Ectodermal cell (in vitro differentiated cells): ENCODE measurements at regions not wholly inside any gene's neighbourhood (a gene's known extent, or its start where the extent isn't known, plus 50 kb on each side); places are given as distances from the start of the nearest gene placed in this dataset.

Source experiments
- H3K27ac ChIP-seq: 2 replicates; pipeline ENCODE4 v1.7.0; 2013; ENCODE audit warnings: mild to moderate bottlenecking, low read depth, low read length; ENCODE audit not compliant: insufficient read depth, poor library complexity, severe bottlenecking
- H3K27me3 ChIP-seq: 2 replicates; pipeline ENCODE4 v1.7.0; 2013; ENCODE audit warnings: mild to moderate bottlenecking, low read length; ENCODE audit not compliant: insufficient read depth, control insufficient read depth, poor library complexity, severe bottlenecking
- H3K36me3 ChIP-seq: one replicate; pipeline ENCODE4 v1.7.0; 2013; ENCODE audit warnings: low read length; ENCODE audit not compliant: control insufficient read depth, insufficient read depth
- H3K4me1 ChIP-seq: one replicate; pipeline ENCODE4 v1.7.0; 2013; ENCODE audit warnings: low read length; ENCODE audit not compliant: control insufficient read depth, insufficient read depth
- H3K4me3 ChIP-seq: 2 replicates; pipeline ENCODE4 v1.7.0; 2013; ENCODE audit warnings: low read depth, low read length, control low read depth; ENCODE audit not compliant: insufficient read depth
- H3K9me3 ChIP-seq: 2 replicates; pipeline ENCODE4 v1.7.0; 2013; ENCODE audit warnings: mild to moderate bottlenecking, low read length, moderate library complexity; ENCODE audit not compliant: control insufficient read depth
- WGBS, 2 experiments: methylation state at CpG; one replicate each; pipeline ENCODE4 v1.1.7; 2013; ENCODE audit warnings: missing lambda C conversion rate in 2 of 2; 5-methylcytosine and 5-hydroxymethylcytosine counted together

DNA sequence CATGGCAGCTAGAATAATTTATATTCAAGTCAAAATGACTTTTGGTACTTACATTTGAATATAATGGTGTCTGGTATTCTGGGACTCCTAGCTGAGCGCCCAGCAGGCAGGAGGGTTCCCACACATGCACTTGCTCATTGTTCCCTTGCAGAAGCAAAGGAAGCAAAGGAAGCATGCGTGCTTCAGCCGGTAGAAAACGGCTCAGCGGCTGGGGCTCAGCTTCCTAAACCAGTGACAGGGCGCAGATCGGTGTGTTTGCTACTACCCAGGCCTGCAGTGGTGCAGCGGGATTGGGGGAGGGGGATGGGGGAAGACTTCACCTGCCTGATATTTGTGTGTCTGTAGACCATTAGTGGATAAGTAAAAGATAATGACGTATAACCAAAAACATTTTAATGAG is 978.3 kb upstream of the TENM3 start:
- Histone ChIP-seq H3K9me3 (no peaks in the 10 kb centered on the region), H3K36me3 (no peaks in the 10 kb centered on the region), H3K4me3 (no peak overlapping the region), H3K27me3 (no peaks in the 10 kb centered on the region), H3K27ac (peak overlapping the region; percentile 12), H3K4me1 (no peaks in the 10 kb centered on the region)
- 29 to 30% methylated on average over 9 of the region's 9 CpGs for WGBS, 2 experiments

GRCh38 chr4:181265370-181265769 is 977.8 kb upstream of the TENM3 start:
- no peaks in the 10 kb centered on the region for H3K9me3 ChIP-seq
- 83 to 92% methylated on average over 4 of the region's 4 CpGs for WGBS, 2 experiments
- no peaks in the 10 kb centered on the region for H3K36me3 ChIP-seq
- H3K27me3 ChIP-seq, result no peaks in the 10 kb centered on the region
- H3K4me3 ChIP-seq, result no peak overlapping the region
- no peak overlapping the region for H3K27ac ChIP-seq
- no peaks in the 10 kb centered on the region for H3K4me1 ChIP-seq

DNA sequence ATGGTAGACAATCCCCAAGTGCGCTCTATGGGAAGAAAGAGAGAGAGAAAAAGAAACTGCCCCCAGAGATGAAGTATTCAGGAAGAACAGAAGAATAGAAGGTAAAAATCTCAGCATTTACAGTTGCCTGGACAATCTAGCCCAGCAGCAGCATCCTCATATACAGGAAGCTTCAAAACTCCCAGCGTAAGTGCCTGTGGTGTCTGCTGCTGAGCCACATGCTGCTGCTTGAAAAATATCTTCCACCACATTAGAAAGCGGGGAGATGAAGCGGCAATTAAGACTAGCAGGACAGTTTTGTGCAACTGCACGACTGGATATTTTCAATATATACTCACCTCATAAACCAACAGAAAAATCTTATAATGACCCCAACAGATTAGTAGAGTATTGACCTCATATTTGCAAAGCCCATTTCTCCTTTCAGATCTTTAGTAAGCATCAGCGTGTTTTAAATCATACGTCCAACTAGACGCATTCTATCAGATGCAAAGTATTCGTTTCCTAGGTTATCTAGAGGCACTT is 972.0 kb upstream of the TENM3 start:
- Histone ChIP-seq H3K27ac (no peak overlapping the region), H3K9me3 (no peaks in the 10 kb centered on the region), H3K36me3 (no peaks in the 10 kb centered on the region), H3K4me1 (no peaks in the 10 kb centered on the region), H3K4me3 (no peak overlapping the region), H3K27me3 (no peaks in the 10 kb centered on the region)
- 83 to 84% methylated on average over 9 of the region's 9 CpGs for WGBS, 2 experiments

DNA sequence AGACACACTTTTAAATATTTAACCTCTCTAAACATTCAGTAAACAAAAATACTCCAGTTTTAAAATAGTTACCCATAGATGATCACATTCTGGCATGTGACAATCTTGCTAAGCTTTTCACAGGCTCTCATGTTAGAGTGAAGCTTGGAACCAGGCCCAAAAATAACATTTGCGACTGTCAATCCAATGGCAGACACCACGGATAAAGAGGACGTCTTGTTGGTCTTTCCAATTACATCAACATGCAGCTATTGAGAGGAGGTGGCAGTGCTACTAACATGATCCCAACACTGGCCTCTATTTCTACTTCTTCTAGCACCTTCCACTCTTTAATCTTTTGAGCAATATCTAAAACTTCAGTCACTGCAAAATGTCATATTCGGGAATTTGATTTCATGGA is 970.8 kb upstream of the TENM3 start:
- WGBS, 2 experiments, result 92 to 95% methylated on average over 4 of the region's 4 CpGs
- Histone ChIP-seq H3K27me3 (no peaks in the 10 kb centered on the region), H3K4me3 (no peak overlapping the region), H3K9me3 (no peaks in the 10 kb centered on the region), H3K4me1 (no peaks in the 10 kb centered on the region), H3K36me3 (no peaks in the 10 kb centered on the region), H3K27ac (no peak overlapping the region)

DNA sequence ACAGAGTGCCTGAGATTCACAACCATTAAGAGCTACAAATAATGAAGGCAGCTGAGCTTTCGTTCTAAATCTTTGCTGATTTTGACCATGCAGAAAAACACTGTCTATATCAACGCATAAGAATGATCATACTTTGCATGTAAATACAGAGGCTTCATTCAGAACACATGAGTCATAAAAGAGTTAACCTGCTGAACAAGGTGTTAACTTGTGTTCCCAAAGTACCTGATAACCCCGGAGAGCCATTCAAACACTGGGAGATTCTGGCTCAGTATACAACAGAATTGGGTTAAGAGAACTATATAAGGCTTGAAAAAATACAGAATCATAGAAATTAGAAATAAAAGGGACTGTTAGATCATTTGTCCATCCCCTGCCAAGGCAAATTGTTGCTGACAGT is 964.3 kb upstream of the TENM3 start:
- H3K4me3 ChIP-seq, result no peak overlapping the region
- no peak overlapping the region for H3K27ac ChIP-seq
- WGBS, 2 experiments, result 45 to 46% methylated on average over 3 of the region's 3 CpGs
- no peaks in the 10 kb centered on the region for H3K4me1 ChIP-seq
- no peaks in the 10 kb centered on the region for H3K9me3 ChIP-seq
- no peaks in the 10 kb centered on the region for H3K27me3 ChIP-seq
- no peaks in the 10 kb centered on the region for H3K36me3 ChIP-seq

DNA sequence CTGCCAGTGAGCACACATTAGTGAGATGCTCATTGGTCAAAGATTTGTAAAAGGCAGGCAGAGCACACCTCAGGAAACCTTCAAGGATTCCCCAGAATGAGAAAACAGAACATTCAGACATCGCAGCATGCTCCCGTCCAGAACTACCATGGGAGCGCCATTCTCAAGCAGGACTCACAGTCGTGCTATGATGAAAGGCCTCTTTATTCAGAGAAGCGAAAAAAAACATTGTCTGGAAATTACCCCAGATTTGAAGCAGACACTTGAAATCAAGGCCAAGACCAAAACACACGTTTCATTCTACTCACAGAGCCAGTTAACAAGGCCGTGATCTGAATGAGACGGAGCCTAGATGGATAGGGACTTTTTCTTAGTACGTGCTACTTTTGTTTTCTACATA is 961.8 kb upstream of the TENM3 start:
- WGBS, 2 experiments, result 91 to 98% methylated on average over 8 to 9 of the region's 9 CpGs

GRCh38 chr4:181289198-181289597 is 954.0 kb upstream of the TENM3 start:
- 79 to 86% methylated on average over 7 of the region's 7 CpGs for WGBS, 2 experiments
- Histone ChIP-seq H3K36me3 (no peaks in the 10 kb centered on the region), H3K4me1 (peaks cover 7% of the 10 kb centered on the region)

More for the DNA sequence above, 961.8 kb upstream of the TENM3 start:
- H3K4me1 ChIP-seq, result no peaks in the 10 kb centered on the region
- H3K27me3 ChIP-seq, result no peaks in the 10 kb centered on the region
- no peaks in the 10 kb centered on the region for H3K9me3 ChIP-seq
- H3K27ac ChIP-seq, result no peak overlapping the region
- no peak overlapping the region for H3K4me3 ChIP-seq
- no peaks in the 10 kb centered on the region for H3K36me3 ChIP-seq

DNA sequence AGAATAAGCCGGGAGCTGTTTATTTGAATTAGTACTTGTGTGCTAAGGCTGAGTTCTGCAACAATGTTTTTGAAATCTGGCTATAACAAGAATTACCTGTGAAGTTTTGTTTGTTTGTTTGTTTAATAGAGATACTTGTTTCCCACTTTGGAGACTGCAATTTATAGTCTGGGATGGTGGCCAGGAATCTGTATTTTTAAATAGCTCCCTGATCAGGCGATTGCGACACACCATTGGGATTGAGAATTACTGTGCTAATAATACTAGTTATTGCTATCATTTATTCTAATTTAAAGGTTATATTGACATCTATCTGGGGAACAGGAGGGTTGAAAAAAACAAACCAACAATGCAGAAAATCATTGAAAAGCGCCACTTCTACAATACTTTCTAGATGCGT is 951.6 kb upstream of the TENM3 start:
- Histone ChIP-seq H3K27me3 (no peaks in the 10 kb centered on the region), H3K4me1 (peaks cover 7% of the 10 kb centered on the region), H3K9me3 (no peaks in the 10 kb centered on the region), H3K4me3 (no peak overlapping the region), H3K36me3 (no peaks in the 10 kb centered on the region), H3K27ac (no peak overlapping the region)
- WGBS, 2 experiments, result 99 to 100% methylated on average over 3 to 5 of the region's 5 CpGs

More at GRCh38 chr4:181289198-181289597, 954.0 kb upstream of the TENM3 start:
- H3K4me3 ChIP-seq, result no peak overlapping the region
- no peaks in the 10 kb centered on the region for H3K27me3 ChIP-seq
- H3K27ac ChIP-seq, result no peak overlapping the region
- H3K9me3 ChIP-seq, result no peaks in the 10 kb centered on the region

DNA sequence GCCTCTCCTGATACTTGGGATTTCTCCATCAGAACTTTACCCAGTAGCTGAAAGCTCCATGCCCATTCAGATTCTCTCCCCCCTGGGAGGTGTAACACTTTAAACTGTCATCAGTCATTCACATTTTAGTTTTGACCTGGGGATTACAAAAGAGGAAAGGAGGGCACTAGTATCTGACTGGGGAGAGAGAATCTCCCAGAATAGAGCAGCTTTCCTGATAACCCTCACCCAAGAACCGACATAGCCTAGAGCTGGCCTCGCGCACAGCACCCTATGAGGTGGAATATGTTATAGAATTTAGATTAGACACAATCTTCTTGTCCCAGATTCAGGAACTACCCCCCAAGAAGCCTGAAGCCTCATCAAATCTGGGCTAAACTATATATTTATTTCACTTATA is 950.2 kb upstream of the TENM3 start:
- H3K4me1 ChIP-seq, result peaks cover 7% of the 10 kb centered on the region
- H3K27ac ChIP-seq, result no peak overlapping the region
- H3K9me3 ChIP-seq, result no peaks in the 10 kb centered on the region
- H3K4me3 ChIP-seq, result no peak overlapping the region
- WGBS, 2 experiments, result 62% methylated on average over 3 of the region's 3 CpGs; no CpG with 5 or more reads in 1 of the 2 experiments
- no peaks in the 10 kb centered on the region for H3K36me3 ChIP-seq
- H3K27me3 ChIP-seq, result no peaks in the 10 kb centered on the region

- H3K9me3 ChIP-seq, result no peaks in the 10 kb centered on the region
- no peak overlapping the region for H3K27ac ChIP-seq
- no peak overlapping the region for H3K4me3 ChIP-seq
- no peaks in the 10 kb centered on the region for H3K27me3 ChIP-seq
- H3K36me3 ChIP-seq, result no peaks in the 10 kb centered on the region
- WGBS, 2 experiments, result 52 to 57% methylated on average over 10 of the region's 10 CpGs
- peaks cover 7% of the 10 kb centered on the region for H3K4me1 ChIP-seq
These were observed 949.7 kb upstream of the TENM3 start for GRCh38 chr4:181293541-181293940.

DNA sequence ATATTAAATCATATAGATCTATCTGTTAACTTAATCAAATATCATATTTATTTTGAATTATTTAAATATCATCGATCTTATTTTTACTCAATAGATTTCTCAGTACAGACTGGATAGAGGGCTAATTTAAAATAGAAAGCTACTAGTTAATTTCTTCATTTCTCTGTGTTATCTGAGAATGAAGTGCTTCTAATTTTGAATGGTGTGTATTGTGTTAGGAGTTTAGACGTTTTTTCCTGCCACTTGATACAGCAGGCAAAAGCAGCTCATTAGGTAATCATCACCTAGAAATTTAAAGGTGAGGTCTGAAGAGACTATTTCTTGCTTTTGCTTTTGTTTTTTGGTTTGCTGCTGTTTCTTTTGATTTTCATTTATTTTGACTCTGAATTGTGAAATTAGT is 948.8 kb upstream of the TENM3 start:
- WGBS, 2 experiments, result 92 to 100% methylated on average over 1 of the region's 2 CpGs
- Histone ChIP-seq H3K27ac (no peak overlapping the region), H3K27me3 (no peaks in the 10 kb centered on the region), H3K9me3 (no peaks in the 10 kb centered on the region), H3K4me1 (peaks cover 7% of the 10 kb centered on the region), H3K36me3 (no peaks in the 10 kb centered on the region), H3K4me3 (no peak overlapping the region)
